Mesendoderm (in vitro differentiated cells): ENCODE measurements at regions not wholly inside any gene's neighbourhood (a gene's known extent, or its start where the extent isn't known, plus 50 kb on each side); places are given as distances from the start of the nearest gene placed in this dataset.
A peak's percentile ranks its signal among the peaks of the same experiment; 100 is the strongest.
"Not testable (repeated sequence)": the region's sequence is repeated elsewhere in the genome, so short reads cannot be mapped to it uniquely, and the experiment has no call there.

Experiments
- DNase-seq: peaks from one replicate; pipeline ENCODE4 v3.0.0; 2013
- H2AK5ac ChIP-seq: 2 replicates; pipeline ENCODE4 v1.6.1; 2013; ENCODE audit warnings: low read length, inconsistent platforms
- H2BK120ac ChIP-seq: 2 replicates; pipeline ENCODE4 v1.6.1; 2013; ENCODE audit warnings: low read depth, mild to moderate bottlenecking, low read length, moderate library complexity, mixed read lengths
- H2BK15ac ChIP-seq: replicated peaks from 2 replicates; pipeline ENCODE4 v1.6.1; 2013; ENCODE audit warnings: low read depth, mild to moderate bottlenecking, moderate library complexity
- H2BK5ac ChIP-seq: 2 replicates; pipeline ENCODE4 v1.6.1; 2013; ENCODE audit warnings: low read length, inconsistent platforms
- H3K18ac ChIP-seq: 2 replicates; pipeline ENCODE4 v1.6.1; 2013; ENCODE audit warnings: mild to moderate bottlenecking, low read length, mixed read lengths
- H3K23ac ChIP-seq: one replicate; pipeline ENCODE4 v1.6.1; 2013; ENCODE audit warnings: low read length
- H3K27ac ChIP-seq: 2 replicates; pipeline ENCODE4 v1.5.1; 2013; ENCODE audit warnings: low read depth, mild to moderate bottlenecking, inconsistent platforms, low read length, moderate library complexity
- H3K27me3 ChIP-seq: 2 replicates; pipeline ENCODE4 v1.6.1; 2013; ENCODE audit warnings: low read length, control low read depth, mild to moderate bottlenecking, inconsistent platforms; ENCODE audit not compliant: insufficient read depth, poor library complexity
- H3K36me3 ChIP-seq: 2 replicates; pipeline ENCODE4 v1.6.1; 2013; ENCODE audit warnings: low read length, inconsistent platforms; ENCODE audit not compliant: control insufficient read depth, insufficient read depth
- H3K4ac ChIP-seq: one replicate; pipeline ENCODE4 v1.6.1; 2013; ENCODE audit warnings: low read depth, mild to moderate bottlenecking, low read length, moderate library complexity
- H3K4me1 ChIP-seq: 2 replicates; pipeline ENCODE4 v1.6.1; 2013; ENCODE audit warnings: low read depth, low read length, inconsistent platforms; ENCODE audit not compliant: control insufficient read depth
- H3K4me2 ChIP-seq: 2 replicates; pipeline ENCODE4 v1.6.1; 2013; ENCODE audit warnings: low read length
- H3K4me3 ChIP-seq: 2 replicates; pipeline ENCODE4 v1.5.1; 2013; ENCODE audit warnings: mild to moderate bottlenecking, low read length
- H3K56ac ChIP-seq: one replicate; pipeline ENCODE4 v1.6.1; 2013; ENCODE audit warnings: low read length
- H3K79me1 ChIP-seq: 2 replicates; pipeline ENCODE4 v1.6.1; 2013; ENCODE audit warnings: low read length, inconsistent platforms
- H3K79me2 ChIP-seq: 2 replicates; pipeline ENCODE4 v1.6.1; 2013; ENCODE audit warnings: mild to moderate bottlenecking, low read length; ENCODE audit not compliant: control insufficient read depth, insufficient read depth
- H3K9ac ChIP-seq: 2 replicates; pipeline ENCODE4 v1.6.1; 2013; ENCODE audit warnings: low read length, inconsistent platforms
- H4K5ac ChIP-seq: one replicate; pipeline ENCODE4 v1.6.1; 2013; ENCODE audit warnings: low read length
- H4K8ac ChIP-seq: one replicate; pipeline ENCODE4 v1.6.1; 2013; ENCODE audit warnings: low read depth, mild to moderate bottlenecking, control low read depth, low read length, moderate library complexity
- WGBS: extraction: QIAGEN DNeasy Blood & Tissue Kit; methylation state at CpG from one replicate; pipeline ENCODE4 v1.1.7; 2013; ENCODE audit warnings: low lambda C conversion rate, missing lambda C conversion rate; ENCODE audit not compliant: insufficient coverage; ENCODE audit errors: extremely low coverage; 5-methylcytosine and 5-hydroxymethylcytosine counted together

GRCh38 chr13:87976650-87977049 is 305.5 kb downstream of the SLITRK5 start:
- not testable (repeated sequence) for H3K4me2 ChIP-seq, H3K56ac ChIP-seq, H2AK5ac ChIP-seq, H3K4me3 ChIP-seq, H2BK5ac ChIP-seq, H4K5ac ChIP-seq, H3K36me3 ChIP-seq, H2BK120ac ChIP-seq, H3K27me3 ChIP-seq, H3K18ac ChIP-seq, H3K27ac ChIP-seq, H3K4me1 ChIP-seq, H2BK15ac ChIP-seq, H3K9ac ChIP-seq, H3K4ac ChIP-seq, H4K8ac ChIP-seq, DNase-seq, H3K23ac ChIP-seq, H3K79me1 ChIP-seq, H3K79me2 ChIP-seq
- WGBS = no CpG with 5 or more reads among the region's 26 CpGs

- Histone ChIP-seq H2BK5ac (no peak overlapping the region), H3K79me2 (no peaks in the 10 kb centered on the region), H3K27me3 (no peaks in the 10 kb centered on the region), H3K4ac (no peak overlapping the region), H3K9ac (no peak overlapping the region), H3K4me1 (no peaks in the 10 kb centered on the region), H2BK15ac (no peak overlapping the region), H3K36me3 (no peaks in the 10 kb centered on the region), H3K56ac (no peak overlapping the region), H3K4me2 (no peak overlapping the region), H2BK120ac (no peak overlapping the region), H4K8ac (no peak overlapping the region), H3K23ac (no peak overlapping the region), H3K79me1 (no peaks in the 10 kb centered on the region), H3K27ac (no peak overlapping the region), H3K18ac (no peak overlapping the region), H2AK5ac (no peak overlapping the region), H4K5ac (no peak overlapping the region), H3K4me3 (no peak overlapping the region)
- no peak for DNase-seq
- WGBS = no CpG with 5 or more reads among the region's 2 CpGs
Observed at GRCh38 chr13:87981416-87981815, 310.2 kb downstream of the SLITRK5 start.

GRCh38 chr13:87982400-87982799 is 311.2 kb downstream of the SLITRK5 start:
- H4K8ac ChIP-seq = no peak overlapping the region
- H2BK5ac ChIP-seq = no peak overlapping the region
- H3K27ac ChIP-seq = no peak overlapping the region
- H3K27me3 ChIP-seq = no peaks in the 10 kb centered on the region
- no peak for DNase-seq
- H3K18ac ChIP-seq = no peak overlapping the region
- no peak overlapping the region for H3K56ac ChIP-seq
- H3K4me2 ChIP-seq = no peak overlapping the region
- no peak overlapping the region for H3K4ac ChIP-seq
- H3K4me3 ChIP-seq = no peak overlapping the region
- H3K36me3 ChIP-seq = no peaks in the 10 kb centered on the region
- no peak overlapping the region for H4K5ac ChIP-seq
- no peak overlapping the region for H3K23ac ChIP-seq
- H2AK5ac ChIP-seq = no peak overlapping the region
- no peaks in the 10 kb centered on the region for H3K4me1 ChIP-seq
- no peak overlapping the region for H3K9ac ChIP-seq
- no peak overlapping the region for H2BK120ac ChIP-seq
- no peaks in the 10 kb centered on the region for H3K79me1 ChIP-seq
- H3K79me2 ChIP-seq = no peaks in the 10 kb centered on the region
- H2BK15ac ChIP-seq = no peak overlapping the region

- Histone ChIP-seq H2BK120ac (no peak overlapping the region), H3K4me3 (no peak overlapping the region), H4K8ac (no peak overlapping the region), H3K56ac (no peak overlapping the region), H2AK5ac (no peak overlapping the region), H2BK15ac (no peak overlapping the region), H4K5ac (no peak overlapping the region), H3K18ac (no peak overlapping the region), H3K4me1 (no peaks in the 10 kb centered on the region), H3K36me3 (no peaks in the 10 kb centered on the region), H3K4me2 (no peak overlapping the region), H2BK5ac (no peak overlapping the region), H3K9ac (no peak overlapping the region), H3K4ac (no peak overlapping the region), H3K23ac (no peak overlapping the region), H3K79me2 (no peaks in the 10 kb centered on the region), H3K79me1 (no peaks in the 10 kb centered on the region), H3K27ac (no peak overlapping the region), H3K27me3 (no peaks in the 10 kb centered on the region)
- peak; percentile 28 for DNase-seq
Observed at GRCh38 chr13:87986639-87987250, 315.6 kb downstream of the SLITRK5 start.

- Histone ChIP-seq H4K5ac (no peak overlapping the region), H2AK5ac (no peak overlapping the region), H3K4me2 (no peak overlapping the region), H2BK120ac (no peak overlapping the region), H3K9ac (no peak overlapping the region), H3K79me1 (no peaks in the 10 kb centered on the region), H3K56ac (no peak overlapping the region), H3K27ac (no peak overlapping the region), H3K36me3 (no peaks in the 10 kb centered on the region), H4K8ac (no peak overlapping the region), H3K18ac (no peak overlapping the region), H2BK15ac (no peak overlapping the region), H3K4ac (no peak overlapping the region), H3K4me1 (no peaks in the 10 kb centered on the region), H3K79me2 (no peaks in the 10 kb centered on the region), H2BK5ac (no peak overlapping the region), H3K4me3 (no peak overlapping the region), H3K23ac (no peak overlapping the region), H3K27me3 (no peaks in the 10 kb centered on the region)
- no peak for DNase-seq
- WGBS = no CpG with 5 or more reads among the region's 1 CpG
Observed at GRCh38 chr13:87998081-87998480, 326.9 kb downstream of the SLITRK5 start.

GRCh38 chr13:87999240-87999700 is 328.1 kb downstream of the SLITRK5 start:
- Histone ChIP-seq H3K27me3 (no peaks in the 10 kb centered on the region), H3K79me2 (no peaks in the 10 kb centered on the region), H3K4me1 (no peaks in the 10 kb centered on the region), H2BK5ac (no peak overlapping the region), H3K23ac (no peak overlapping the region), H4K8ac (no peak overlapping the region), H3K27ac (no peak overlapping the region), H3K9ac (no peak overlapping the region), H3K4ac (no peak overlapping the region), H3K18ac (no peak overlapping the region), H3K4me3 (no peak overlapping the region), H3K79me1 (no peaks in the 10 kb centered on the region), H4K5ac (no peak overlapping the region), H2BK15ac (no peak overlapping the region), H2AK5ac (no peak overlapping the region), H2BK120ac (no peak overlapping the region), H3K56ac (no peak overlapping the region), H3K36me3 (no peaks in the 10 kb centered on the region), H3K4me2 (no peak overlapping the region)
- DNase-seq = peak; percentile 67
- no CpG with 5 or more reads among the region's 1 CpG for WGBS
